ENCODE measurements at regions not wholly inside any gene's neighbourhood (a gene's known extent, or its start where the extent isn't known, plus 50 kb on each side); places are given as distances from the start of the nearest gene placed in this dataset.

DNA sequence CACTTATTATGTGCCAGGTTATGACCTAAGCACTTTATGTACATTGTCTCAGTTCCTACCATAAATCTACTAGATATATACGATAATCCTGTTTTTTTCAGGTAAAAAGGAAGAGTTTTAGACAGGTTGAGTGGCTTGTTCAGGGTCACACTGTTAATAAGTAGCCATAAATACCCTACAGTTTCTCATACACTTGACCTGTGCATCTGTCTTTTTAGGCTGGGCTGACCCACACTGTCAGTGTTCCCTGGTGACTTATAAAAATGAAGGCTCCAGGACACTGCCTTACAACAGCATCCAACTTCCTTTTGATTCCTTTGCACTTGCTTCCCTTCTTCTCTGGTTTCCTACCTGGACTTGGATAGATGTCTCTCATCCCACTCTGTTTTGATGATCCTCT lies 78.2 kb upstream of the PAQR3 start:
- TF ChIP-seq POLR2AphosphoS5 (IDR thresholded peaks at IDR 0.05; ENCODE audit: low read depth): no peak
- TF ChIP-seq, protein P1, sequence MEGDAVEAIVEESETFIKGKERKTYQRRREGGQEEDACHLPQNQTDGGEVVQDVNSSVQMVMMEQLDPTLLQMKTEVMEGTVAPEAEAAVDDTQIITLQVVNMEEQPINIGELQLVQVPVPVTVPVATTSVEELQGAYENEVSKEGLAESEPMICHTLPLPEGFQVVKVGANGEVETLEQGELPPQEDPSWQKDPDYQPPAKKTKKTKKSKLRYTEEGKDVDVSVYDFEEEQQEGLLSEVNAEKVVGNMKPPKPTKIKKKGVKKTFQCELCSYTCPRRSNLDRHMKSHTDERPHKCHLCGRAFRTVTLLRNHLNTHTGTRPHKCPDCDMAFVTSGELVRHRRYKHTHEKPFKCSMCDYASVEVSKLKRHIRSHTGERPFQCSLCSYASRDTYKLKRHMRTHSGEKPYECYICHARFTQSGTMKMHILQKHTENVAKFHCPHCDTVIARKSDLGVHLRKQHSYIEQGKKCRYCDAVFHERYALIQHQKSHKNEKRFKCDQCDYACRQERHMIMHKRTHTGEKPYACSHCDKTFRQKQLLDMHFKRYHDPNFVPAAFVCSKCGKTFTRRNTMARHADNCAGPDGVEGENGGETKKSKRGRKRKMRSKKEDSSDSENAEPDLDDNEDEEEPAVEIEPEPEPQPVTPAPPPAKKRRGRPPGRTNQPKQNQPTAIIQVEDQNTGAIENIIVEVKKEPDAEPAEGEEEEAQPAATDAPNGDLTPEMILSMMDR (IDR thresholded peaks at IDR 0.05; ENCODE audit: insufficient read depth, low read length): no peak
- TF ChIP-seq SPI1 (IDR thresholded peaks at IDR 0.05; ENCODE audit: borderline replicate concordance, low read depth): no peak
- TF ChIP-seq, protein P2, sequence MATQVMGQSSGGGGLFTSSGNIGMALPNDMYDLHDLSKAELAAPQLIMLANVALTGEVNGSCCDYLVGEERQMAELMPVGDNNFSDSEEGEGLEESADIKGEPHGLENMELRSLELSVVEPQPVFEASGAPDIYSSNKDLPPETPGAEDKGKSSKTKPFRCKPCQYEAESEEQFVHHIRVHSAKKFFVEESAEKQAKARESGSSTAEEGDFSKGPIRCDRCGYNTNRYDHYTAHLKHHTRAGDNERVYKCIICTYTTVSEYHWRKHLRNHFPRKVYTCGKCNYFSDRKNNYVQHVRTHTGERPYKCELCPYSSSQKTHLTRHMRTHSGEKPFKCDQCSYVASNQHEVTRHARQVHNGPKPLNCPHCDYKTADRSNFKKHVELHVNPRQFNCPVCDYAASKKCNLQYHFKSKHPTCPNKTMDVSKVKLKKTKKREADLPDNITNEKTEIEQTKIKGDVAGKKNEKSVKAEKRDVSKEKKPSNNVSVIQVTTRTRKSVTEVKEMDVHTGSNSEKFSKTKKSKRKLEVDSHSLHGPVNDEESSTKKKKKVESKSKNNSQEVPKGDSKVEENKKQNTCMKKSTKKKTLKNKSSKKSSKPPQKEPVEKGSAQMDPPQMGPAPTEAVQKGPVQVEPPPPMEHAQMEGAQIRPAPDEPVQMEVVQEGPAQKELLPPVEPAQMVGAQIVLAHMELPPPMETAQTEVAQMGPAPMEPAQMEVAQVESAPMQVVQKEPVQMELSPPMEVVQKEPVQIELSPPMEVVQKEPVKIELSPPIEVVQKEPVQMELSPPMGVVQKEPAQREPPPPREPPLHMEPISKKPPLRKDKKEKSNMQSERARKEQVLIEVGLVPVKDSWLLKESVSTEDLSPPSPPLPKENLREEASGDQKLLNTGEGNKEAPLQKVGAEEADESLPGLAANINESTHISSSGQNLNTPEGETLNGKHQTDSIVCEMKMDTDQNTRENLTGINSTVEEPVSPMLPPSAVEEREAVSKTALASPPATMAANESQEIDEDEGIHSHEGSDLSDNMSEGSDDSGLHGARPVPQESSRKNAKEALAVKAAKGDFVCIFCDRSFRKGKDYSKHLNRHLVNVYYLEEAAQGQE (IDR thresholded peaks at IDR 0.05; ENCODE audit: insufficient replicate concordance, low read depth): no peak
- no peak for TF ChIP-seq GABPA (IDR thresholded peaks at IDR 0.05; ENCODE audit: low read depth)
- no peaks in the 10 kb centered on the region for H3K27me3 ChIP-seq (ENCODE audit: insufficient read depth, poor library complexity, severe bottlenecking)
- no peak for DNase-seq (ENCODE audit: low read depth in 1 of 2, low spot score in 1 of 2)
- no peak overlapping the region for H3K27ac ChIP-seq (replicated peaks)
- no peak overlapping the region for H3K4me3 ChIP-seq (replicated peaks; ENCODE audit: insufficient read depth, low read length)

DNA sequence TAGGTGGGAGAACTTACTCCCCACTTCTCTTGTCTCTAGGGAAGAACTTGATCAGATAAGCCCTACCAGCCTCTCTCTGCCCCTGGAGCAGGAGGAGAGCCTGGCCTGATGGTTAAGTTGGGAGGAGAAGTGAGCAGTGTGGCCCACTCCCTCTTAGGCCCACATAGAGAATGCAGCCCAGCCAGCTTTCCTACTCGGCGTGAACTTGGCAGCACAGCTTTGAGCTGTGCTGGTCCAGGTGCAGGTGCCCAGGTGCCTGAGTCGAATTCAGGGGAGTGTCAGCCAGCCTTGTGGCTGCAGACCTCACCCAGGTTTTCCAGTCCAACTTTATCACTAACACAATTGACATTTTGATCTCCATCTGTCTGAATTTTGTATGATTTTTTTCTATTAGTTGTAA lies 77.6 kb upstream of the PAQR3 start:
- no peak for DNase-seq (ENCODE audit: low read depth in 1 of 2, low spot score in 1 of 2)
- TF ChIP-seq POLR2AphosphoS5 (IDR thresholded peaks at IDR 0.05; ENCODE audit: low read depth) (no peak), GABPA (IDR thresholded peaks at IDR 0.05; ENCODE audit: low read depth) (no peak), SPI1 (IDR thresholded peaks at IDR 0.05; ENCODE audit: borderline replicate concordance, low read depth) (no peak)
- TF ChIP-seq, protein P1 (IDR thresholded peaks at IDR 0.05; ENCODE audit: insufficient read depth, low read length): no peak
- TF ChIP-seq, protein P2 (IDR thresholded peaks at IDR 0.05; ENCODE audit: insufficient replicate concordance, low read depth): no peak
- Histone ChIP-seq H3K27ac (replicated peaks) (no peak overlapping the region), H3K4me3 (replicated peaks; ENCODE audit: insufficient read depth, low read length) (no peak overlapping the region), H3K27me3 (ENCODE audit: insufficient read depth, poor library complexity, severe bottlenecking) (no peaks in the 10 kb centered on the region)

DNA sequence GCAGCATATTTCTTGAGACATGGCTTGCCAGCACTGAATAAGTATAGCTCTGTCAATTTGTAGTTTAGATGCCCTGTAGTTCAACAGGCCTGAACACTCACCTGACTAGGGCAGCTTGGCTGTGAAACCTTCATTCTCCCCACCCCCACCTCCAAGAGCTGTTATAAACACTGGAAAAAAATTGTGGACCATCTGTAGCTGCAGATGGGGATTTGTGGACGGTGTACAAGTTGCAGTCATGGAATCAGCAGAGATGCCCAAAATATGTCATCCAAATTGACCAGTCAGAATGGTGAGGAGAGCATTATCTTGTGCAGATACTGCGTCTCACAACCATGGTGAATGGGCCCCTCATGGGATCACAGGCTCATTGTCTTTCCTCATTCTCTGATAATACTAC lies 76.2 kb upstream of the PAQR3 start:
- no peak overlapping the region for H3K27ac ChIP-seq (replicated peaks)
- TF ChIP-seq GABPA (IDR thresholded peaks at IDR 0.05; ENCODE audit: low read depth) (no peak), POLR2AphosphoS5 (IDR thresholded peaks at IDR 0.05; ENCODE audit: low read depth) (no peak), SPI1 (IDR thresholded peaks at IDR 0.05; ENCODE audit: borderline replicate concordance, low read depth) (no peak)
- TF ChIP-seq, protein P2 (IDR thresholded peaks at IDR 0.05; ENCODE audit: insufficient replicate concordance, low read depth): no peak
- TF ChIP-seq, protein P1 (IDR thresholded peaks at IDR 0.05; ENCODE audit: insufficient read depth, low read length): no peak
- H3K4me3 ChIP-seq (replicated peaks; ENCODE audit: insufficient read depth, low read length): no peak overlapping the region
- no peaks in the 10 kb centered on the region for H3K27me3 ChIP-seq (ENCODE audit: insufficient read depth, poor library complexity, severe bottlenecking)
- DNase-seq (ENCODE audit: low read depth in 1 of 2, low spot score in 1 of 2): no peak

All from HL-60 (cell line).